ENCODE measurements at regions not wholly inside any gene's neighbourhood (a gene's known extent, or its start where the extent isn't known, plus 50 kb on each side); places are given as distances from the start of the nearest gene placed in this dataset.
"Not testable (repeated sequence)": the region's sequence is repeated elsewhere in the genome, so short reads cannot be mapped to it uniquely, and the experiment has no call there.

DNA sequence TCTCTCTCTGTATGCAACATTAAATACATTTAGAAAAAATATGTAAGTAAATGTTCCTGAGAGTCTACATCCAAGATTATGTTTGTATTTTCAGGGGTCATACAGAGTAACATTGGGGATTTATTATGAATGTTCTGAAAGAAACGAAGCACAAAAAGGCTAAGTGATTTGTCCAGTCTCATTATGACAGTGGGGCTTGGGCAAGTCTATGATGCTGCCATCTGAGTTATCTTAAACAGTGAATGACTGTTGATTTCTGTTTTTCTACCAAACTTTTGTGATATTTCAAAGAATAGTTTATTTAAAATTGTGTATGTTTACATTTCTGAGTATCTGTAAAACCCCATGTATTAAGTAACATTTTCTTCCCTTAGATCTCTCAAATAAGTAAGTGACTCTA, 481.2 kb upstream of the ZNF717 start:
- peak; percentile 5 for DNase-seq (ENCODE audit: low read depth)
- no peaks in the 10 kb centered on the region for H3K36me3 ChIP-seq (ENCODE audit: control insufficient read depth, insufficient read depth, low read length, severe bottlenecking)
- H3K27me3 ChIP-seq (replicated peaks; ENCODE audit: control insufficient read depth, insufficient read depth, low read length): no peaks in the 10 kb centered on the region
- H3K4me3 ChIP-seq (ENCODE audit: low read length): no peak overlapping the region
- H3K9me3 ChIP-seq (ENCODE audit: control insufficient read depth, low read length): no peaks in the 10 kb centered on the region
- no peaks in the 10 kb centered on the region for H3K4me1 ChIP-seq (ENCODE audit: control insufficient read depth, insufficient read depth, low read length)
- H3K9ac ChIP-seq (ENCODE audit: low read length): no peak overlapping the region

DNA sequence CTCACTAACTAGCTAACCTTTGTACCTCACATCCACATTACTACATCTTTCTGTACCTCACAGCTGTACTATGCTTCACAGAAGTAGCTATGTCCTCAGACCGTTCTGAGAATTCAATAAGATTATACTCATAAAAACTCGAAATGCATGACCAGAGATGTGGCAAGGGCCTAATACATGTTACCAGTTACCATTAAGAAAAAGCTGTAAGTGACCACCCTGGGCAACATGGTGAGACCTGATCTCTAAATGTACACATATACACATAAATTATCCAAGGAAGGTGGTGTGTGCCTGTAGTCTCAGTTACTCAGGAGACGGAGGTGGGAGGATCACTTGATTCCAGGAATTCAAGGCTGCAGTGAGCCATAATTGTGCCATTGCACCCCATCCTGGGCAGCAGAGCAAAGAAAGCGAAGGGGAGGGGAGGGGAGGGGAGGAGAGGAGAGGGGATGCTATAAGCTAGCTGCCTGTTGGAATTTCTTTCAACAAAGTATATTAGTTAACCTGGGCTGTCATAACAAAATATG, 482.6 kb upstream of the ZNF717 start:
- Histone ChIP-seq H3K9ac (ENCODE audit: low read length) (no peak overlapping the region), H3K27me3 (replicated peaks; ENCODE audit: control insufficient read depth, insufficient read depth, low read length) (no peaks in the 10 kb centered on the region), H3K9me3 (ENCODE audit: control insufficient read depth, low read length) (no peaks in the 10 kb centered on the region), H3K4me1 (ENCODE audit: control insufficient read depth, insufficient read depth, low read length) (no peaks in the 10 kb centered on the region), H3K4me3 (ENCODE audit: low read length) (no peak overlapping the region), H3K36me3 (ENCODE audit: control insufficient read depth, insufficient read depth, low read length, severe bottlenecking) (no peaks in the 10 kb centered on the region)
- no peak for DNase-seq (ENCODE audit: low read depth)

DNA sequence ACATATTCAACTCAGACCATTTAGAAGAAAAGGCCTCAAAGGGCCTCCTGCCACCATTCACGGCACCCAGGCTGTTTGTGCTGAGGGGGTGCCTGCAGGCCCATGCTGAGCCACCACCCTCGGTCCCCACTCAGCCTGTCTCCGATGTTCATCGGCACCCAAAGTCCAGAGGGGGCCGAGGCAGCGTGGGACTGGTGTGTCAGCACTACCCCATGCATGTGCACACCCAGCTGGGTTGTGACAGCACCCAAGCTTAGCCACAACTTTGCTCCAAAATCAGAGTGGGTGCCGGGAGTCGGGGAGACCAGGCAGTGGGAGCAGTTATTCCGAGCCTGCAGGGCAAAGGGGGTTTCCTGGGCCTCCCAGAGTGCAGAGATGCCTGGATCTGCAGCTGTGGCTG, 508.5 kb upstream of the ZNF717 start:
- Histone ChIP-seq H3K9me3 (ENCODE audit: control insufficient read depth, low read length) (peaks cover 3% of the 10 kb centered on the region), H3K36me3 (ENCODE audit: control insufficient read depth, insufficient read depth, low read length, severe bottlenecking) (no peaks in the 10 kb centered on the region), H3K4me3 (ENCODE audit: low read length) (no peak overlapping the region), H3K27me3 (replicated peaks; ENCODE audit: control insufficient read depth, insufficient read depth, low read length) (no peaks in the 10 kb centered on the region), H3K4me1 (ENCODE audit: control insufficient read depth, insufficient read depth, low read length) (no peaks in the 10 kb centered on the region), H3K9ac (ENCODE audit: low read length) (no peak overlapping the region)
- DNase-seq (ENCODE audit: low read depth): no peak

DNA sequence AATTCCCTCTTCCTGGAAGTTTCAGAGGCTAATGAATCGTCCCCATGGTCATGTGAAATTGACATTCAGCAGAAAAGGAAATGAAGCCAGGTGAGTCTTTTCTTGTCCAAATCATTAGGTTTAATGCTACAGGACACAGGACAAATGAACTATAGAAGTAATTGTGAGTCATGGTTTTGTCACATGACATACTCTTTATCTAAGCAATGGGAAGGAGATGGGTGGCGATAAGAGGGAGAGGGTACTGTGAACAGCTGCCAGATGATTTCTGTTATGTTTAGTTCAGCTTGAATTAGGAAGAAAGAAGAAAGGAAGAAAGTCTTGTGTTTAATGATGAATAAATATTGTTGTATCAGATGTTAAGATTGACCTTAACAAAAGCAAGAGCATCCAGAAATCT, 515.4 kb upstream of the ZNF717 start:
- Histone ChIP-seq H3K4me3 (ENCODE audit: low read length) (no peak overlapping the region), H3K9ac (ENCODE audit: low read length) (no peak overlapping the region), H3K4me1 (ENCODE audit: control insufficient read depth, insufficient read depth, low read length) (no peaks in the 10 kb centered on the region), H3K27me3 (replicated peaks; ENCODE audit: control insufficient read depth, insufficient read depth, low read length) (no peaks in the 10 kb centered on the region), H3K36me3 (ENCODE audit: control insufficient read depth, insufficient read depth, low read length, severe bottlenecking) (no peaks in the 10 kb centered on the region), H3K9me3 (ENCODE audit: control insufficient read depth, low read length) (peaks cover 3% of the 10 kb centered on the region)
- DNase-seq (ENCODE audit: low read depth): no peak

DNA sequence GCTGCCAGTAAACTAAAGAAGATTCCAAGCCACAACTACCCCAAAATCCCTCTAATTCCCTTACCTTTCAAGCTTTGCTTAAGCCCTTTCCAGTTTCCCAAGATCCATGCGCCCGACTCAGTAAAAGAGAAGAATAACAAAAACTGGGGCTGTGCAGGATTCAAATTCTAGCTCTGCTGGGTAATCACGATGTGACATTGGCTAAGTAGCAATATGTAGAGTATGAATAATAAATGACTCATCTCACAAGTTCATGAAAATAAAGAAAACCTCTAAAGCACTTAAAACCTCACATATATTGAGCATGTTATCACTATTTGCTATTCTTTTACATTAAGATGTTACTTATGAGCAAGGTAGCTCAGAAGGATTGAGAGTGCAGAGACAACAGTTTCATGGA, 522.2 kb upstream of the ZNF717 start:
- Histone ChIP-seq H3K4me3 (ENCODE audit: low read length) (no peak overlapping the region), H3K4me1 (ENCODE audit: control insufficient read depth, insufficient read depth, low read length) (peaks cover 22% of the 10 kb centered on the region), H3K36me3 (ENCODE audit: control insufficient read depth, insufficient read depth, low read length, severe bottlenecking) (no peaks in the 10 kb centered on the region), H3K27me3 (replicated peaks; ENCODE audit: control insufficient read depth, insufficient read depth, low read length) (no peaks in the 10 kb centered on the region), H3K9me3 (ENCODE audit: control insufficient read depth, low read length) (no peaks in the 10 kb centered on the region), H3K9ac (ENCODE audit: low read length) (no peak overlapping the region)
- DNase-seq (ENCODE audit: low read depth): peak; percentile 39

DNA sequence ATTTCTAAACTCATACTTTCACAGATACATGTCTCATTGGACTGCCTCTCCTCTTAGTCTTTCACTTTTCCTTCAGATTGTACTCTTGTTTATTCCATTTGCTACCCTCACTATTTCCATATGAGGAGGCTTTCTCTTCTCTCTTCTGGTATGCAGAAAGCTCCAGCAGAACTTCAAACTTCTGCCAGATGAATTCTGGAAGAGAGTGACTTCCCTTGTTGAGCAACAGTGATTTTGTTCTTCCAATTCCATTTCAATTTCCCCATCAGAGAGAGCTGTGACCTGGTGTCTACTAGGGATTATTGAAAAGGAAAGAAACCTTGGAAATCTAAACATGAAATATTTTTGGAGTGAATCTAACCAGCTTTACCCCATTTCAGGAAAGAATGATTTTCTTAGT, 523.2 kb upstream of the ZNF717 start:
- peaks cover 22% of the 10 kb centered on the region for H3K4me1 ChIP-seq (ENCODE audit: control insufficient read depth, insufficient read depth, low read length)
- H3K36me3 ChIP-seq (ENCODE audit: control insufficient read depth, insufficient read depth, low read length, severe bottlenecking): no peaks in the 10 kb centered on the region
- no peaks in the 10 kb centered on the region for H3K9me3 ChIP-seq (ENCODE audit: control insufficient read depth, low read length)
- H3K9ac ChIP-seq (ENCODE audit: low read length): peak overlapping the region; percentile 54
- no peak overlapping the region for H3K4me3 ChIP-seq (ENCODE audit: low read length)
- H3K27me3 ChIP-seq (replicated peaks; ENCODE audit: control insufficient read depth, insufficient read depth, low read length): no peaks in the 10 kb centered on the region
- peak; percentile 92 for DNase-seq (ENCODE audit: low read depth)

DNA sequence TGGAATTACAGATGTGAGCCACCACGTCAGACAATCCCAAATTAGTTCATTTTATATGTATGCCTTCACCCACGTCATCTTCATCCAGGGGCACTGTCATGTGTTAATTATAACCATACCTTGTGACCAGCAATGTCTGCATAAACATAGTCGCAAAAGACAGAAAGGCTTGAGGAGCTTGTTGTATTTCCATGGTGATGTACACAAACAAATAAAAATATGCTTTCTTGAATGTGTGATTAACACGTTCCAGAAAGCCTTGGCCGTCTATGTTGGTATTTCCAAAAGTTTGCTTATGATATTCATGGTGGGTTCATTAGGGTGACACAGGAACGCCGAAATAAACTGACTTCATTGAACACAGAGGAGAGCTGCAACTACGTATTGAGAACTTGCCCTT, 524.7 kb upstream of the ZNF717 start:
- Histone ChIP-seq H3K9ac (ENCODE audit: low read length) (no peak overlapping the region), H3K36me3 (ENCODE audit: control insufficient read depth, insufficient read depth, low read length, severe bottlenecking) (no peaks in the 10 kb centered on the region), H3K4me3 (ENCODE audit: low read length) (peak overlapping the region; percentile 73), H3K27me3 (replicated peaks; ENCODE audit: control insufficient read depth, insufficient read depth, low read length) (no peaks in the 10 kb centered on the region), H3K4me1 (ENCODE audit: control insufficient read depth, insufficient read depth, low read length) (peaks cover 22% of the 10 kb centered on the region), H3K9me3 (ENCODE audit: control insufficient read depth, low read length) (no peaks in the 10 kb centered on the region)
- no peak for DNase-seq (ENCODE audit: low read depth)

DNA sequence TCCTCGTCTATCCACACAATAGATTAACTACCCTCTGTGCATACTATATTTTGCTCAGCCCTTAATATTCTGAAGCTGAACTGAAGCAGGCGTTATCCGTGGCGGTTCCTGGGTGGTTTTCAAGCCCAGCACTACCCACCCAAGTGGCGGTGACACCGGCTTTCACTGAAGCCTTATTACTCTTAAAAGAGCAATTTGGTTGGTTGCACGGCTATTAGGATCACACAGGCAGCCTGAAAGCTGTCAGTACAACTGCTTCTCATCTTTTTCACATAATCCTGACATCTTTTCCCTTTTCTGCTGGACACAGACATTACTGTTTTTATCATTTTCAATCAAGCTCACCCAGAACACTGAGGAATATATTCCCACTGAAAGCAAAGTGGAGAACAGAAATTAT, 525.3 kb upstream of the ZNF717 start:
- no peaks in the 10 kb centered on the region for H3K36me3 ChIP-seq (ENCODE audit: control insufficient read depth, insufficient read depth, low read length, severe bottlenecking)
- no peak for DNase-seq (ENCODE audit: low read depth)
- H3K4me1 ChIP-seq (ENCODE audit: control insufficient read depth, insufficient read depth, low read length): peaks cover 22% of the 10 kb centered on the region
- H3K27me3 ChIP-seq (replicated peaks; ENCODE audit: control insufficient read depth, insufficient read depth, low read length): no peaks in the 10 kb centered on the region
- H3K4me3 ChIP-seq (ENCODE audit: low read length): peak overlapping the region; percentile 73
- H3K9me3 ChIP-seq (ENCODE audit: control insufficient read depth, low read length): no peaks in the 10 kb centered on the region
- H3K9ac ChIP-seq (ENCODE audit: low read length): peak overlapping the region; percentile 21

DNA sequence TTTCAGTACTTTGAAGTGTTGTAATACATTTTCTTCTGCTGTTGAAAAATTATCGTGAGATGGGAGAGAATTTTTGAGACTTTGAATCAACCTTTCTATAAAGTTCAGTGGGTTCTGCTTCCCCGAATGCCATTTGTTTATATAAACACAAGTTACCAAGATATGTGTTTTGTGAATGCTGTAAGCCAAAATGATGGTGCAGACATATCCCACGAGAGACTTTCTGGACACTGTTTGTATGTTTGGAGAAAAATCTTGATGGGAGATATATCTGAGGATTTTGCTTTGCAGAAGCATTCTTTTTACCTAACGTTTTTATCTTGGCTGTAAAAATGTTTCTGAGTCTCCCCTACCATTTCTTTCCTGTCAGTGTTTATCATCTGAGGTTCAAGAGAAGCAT, 526.6 kb upstream of the ZNF717 start:
- DNase-seq (ENCODE audit: low read depth): peak; percentile 27
- H3K9ac ChIP-seq (ENCODE audit: low read length): peak overlapping the region; percentile 21
- H3K4me3 ChIP-seq (ENCODE audit: low read length): peak overlapping the region; percentile 73
- H3K27me3 ChIP-seq (replicated peaks; ENCODE audit: control insufficient read depth, insufficient read depth, low read length): no peaks in the 10 kb centered on the region
- no peaks in the 10 kb centered on the region for H3K9me3 ChIP-seq (ENCODE audit: control insufficient read depth, low read length)
- peaks cover 22% of the 10 kb centered on the region for H3K4me1 ChIP-seq (ENCODE audit: control insufficient read depth, insufficient read depth, low read length)
- no peaks in the 10 kb centered on the region for H3K36me3 ChIP-seq (ENCODE audit: control insufficient read depth, insufficient read depth, low read length, severe bottlenecking)

DNA sequence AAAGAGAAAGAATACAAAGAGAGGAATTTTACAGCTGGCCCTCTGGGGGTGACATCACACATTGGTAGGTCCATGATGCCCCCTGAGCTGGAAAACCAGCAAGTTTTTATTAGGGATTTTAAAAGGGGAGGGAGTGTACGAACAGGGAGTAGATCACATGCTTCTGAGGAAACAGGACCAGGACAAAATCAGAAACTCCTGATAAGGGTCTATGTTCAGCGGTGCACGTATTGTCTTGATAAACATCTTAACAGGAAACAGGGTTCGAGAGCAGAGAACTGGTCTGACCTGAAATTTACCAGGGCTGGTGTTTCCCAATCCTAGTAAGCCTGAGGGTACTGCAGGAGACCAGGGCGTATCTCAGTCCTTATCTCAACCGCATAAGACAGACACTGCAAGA, 530.6 kb upstream of the ZNF717 start:
- not testable (repeated sequence) for H3K4me3 ChIP-seq (ENCODE audit: low read length); H3K9me3 ChIP-seq (ENCODE audit: control insufficient read depth, low read length); H3K36me3 ChIP-seq (ENCODE audit: control insufficient read depth, insufficient read depth, low read length, severe bottlenecking); H3K9ac ChIP-seq (ENCODE audit: low read length); H3K4me1 ChIP-seq (ENCODE audit: control insufficient read depth, insufficient read depth, low read length); H3K27me3 ChIP-seq (replicated peaks; ENCODE audit: control insufficient read depth, insufficient read depth, low read length); DNase-seq (ENCODE audit: low read depth)

DNA sequence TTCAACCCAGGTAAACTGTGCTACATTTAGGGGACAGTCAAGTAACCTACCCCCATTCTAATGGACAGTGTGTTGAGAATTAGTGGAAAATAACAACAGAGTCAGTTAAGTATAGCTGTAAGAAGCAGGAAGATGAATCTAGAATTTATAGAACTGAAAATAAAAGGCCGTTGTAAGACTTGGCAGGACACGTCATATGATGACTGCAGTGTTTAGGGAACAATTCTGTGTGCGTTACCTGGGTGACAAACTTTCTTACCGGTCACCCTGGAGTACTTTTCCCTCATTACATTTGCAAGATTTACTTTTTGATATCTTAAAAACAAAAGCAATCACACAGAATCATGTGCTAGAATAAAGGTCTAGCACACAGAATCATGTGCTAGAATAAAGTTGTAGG, 536.3 kb upstream of the ZNF717 start:
- Histone ChIP-seq H3K9ac (ENCODE audit: low read length) (no peak overlapping the region), H3K27me3 (replicated peaks; ENCODE audit: control insufficient read depth, insufficient read depth, low read length) (no peaks in the 10 kb centered on the region), H3K9me3 (ENCODE audit: control insufficient read depth, low read length) (no peaks in the 10 kb centered on the region), H3K4me1 (ENCODE audit: control insufficient read depth, insufficient read depth, low read length) (no peaks in the 10 kb centered on the region), H3K4me3 (ENCODE audit: low read length) (no peak overlapping the region), H3K36me3 (ENCODE audit: control insufficient read depth, insufficient read depth, low read length, severe bottlenecking) (no peaks in the 10 kb centered on the region)
- DNase-seq (ENCODE audit: low read depth): no peak

DNA sequence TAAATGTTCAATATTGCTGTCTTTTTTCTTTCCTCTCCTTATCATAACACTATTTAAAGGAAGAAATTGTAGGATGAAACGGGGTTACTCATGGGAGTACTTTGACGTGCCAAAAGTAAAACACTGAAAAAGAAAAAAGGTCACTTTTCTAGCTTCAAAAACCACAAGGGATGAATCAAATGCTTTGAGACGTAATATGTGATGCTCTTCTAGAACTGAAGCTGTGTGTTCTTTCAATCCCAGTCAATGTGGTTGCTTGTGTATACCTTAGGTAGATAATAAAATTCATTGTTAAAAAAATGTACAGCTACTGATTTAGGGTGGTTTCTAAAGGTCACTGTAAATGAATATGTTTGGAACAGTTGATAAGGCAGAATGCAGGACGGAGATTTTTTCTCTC, 538.8 kb upstream of the ZNF717 start:
- Histone ChIP-seq H3K27me3 (replicated peaks; ENCODE audit: control insufficient read depth, insufficient read depth, low read length) (no peaks in the 10 kb centered on the region), H3K4me1 (ENCODE audit: control insufficient read depth, insufficient read depth, low read length) (no peaks in the 10 kb centered on the region), H3K4me3 (ENCODE audit: low read length) (no peak overlapping the region), H3K9ac (ENCODE audit: low read length) (no peak overlapping the region), H3K36me3 (ENCODE audit: control insufficient read depth, insufficient read depth, low read length, severe bottlenecking) (no peaks in the 10 kb centered on the region), H3K9me3 (ENCODE audit: control insufficient read depth, low read length) (no peaks in the 10 kb centered on the region)
- no peak for DNase-seq (ENCODE audit: low read depth)
